Liver (tissue), 8 donors: ENCODE measurements at regions not wholly inside any gene's neighbourhood (a gene's known extent, or its start where the extent isn't known, plus 50 kb on each side); places are given as distances from the start of the nearest gene placed in this dataset.

Source experiments
- DNase-seq: peaks from one replicate; pipeline ENCODE4 v3.0.0-alpha.2; 2017; ENCODE audit warnings: low spot score
- H3K27ac ChIP-seq, 2 donors: one replicate each; pipeline ENCODE4 v1.7.0; 2013; ENCODE audit warnings: inconsistent platforms in 2 of 2, low read length in 2 of 2, control low read depth in 1 of 2, low read depth in 1 of 2, mild to moderate bottlenecking in 1 of 2
- H3K27me3 ChIP-seq, 4 donors: one replicate each; pipeline versions ENCODE4 v1.6.1 to v1.7.0; 2013; ENCODE audit warnings: low read length in 3 of 4, inconsistent platforms in 1 of 4, mild to moderate bottlenecking in 1 of 4, moderate library complexity in 1 of 4; ENCODE audit not compliant: control insufficient read depth in 4 of 4, insufficient read depth in 4 of 4
- H3K36me3 ChIP-seq, 4 donors: one replicate each; pipeline versions ENCODE4 v1.6.1 to v1.7.0; 2013; ENCODE audit warnings: low read length in 3 of 4, mild to moderate bottlenecking in 3 of 4, low read depth in 1 of 4, moderate library complexity in 1 of 4; ENCODE audit not compliant: control insufficient read depth in 4 of 4, insufficient read depth in 3 of 4
- H3K4me1 ChIP-seq, 4 donors: one replicate each; pipeline versions ENCODE4 v1.6.1 to v1.7.0; 2013; ENCODE audit warnings: low read length in 3 of 4, mild to moderate bottlenecking in 3 of 4, moderate library complexity in 1 of 4; ENCODE audit not compliant: control insufficient read depth in 4 of 4, insufficient read depth in 4 of 4
- H3K4me3 ChIP-seq, 3 donors: one replicate each; pipeline versions ENCODE4 v1.6.1 to v1.7.0; 2013; ENCODE audit warnings: low read length in 3 of 3, control low read depth in 1 of 3, low read depth in 1 of 3, mild to moderate bottlenecking in 1 of 3
- H3K9ac ChIP-seq, 2 donors: one replicate each; pipeline ENCODE4 v1.7.0; 2013; ENCODE audit warnings: low read length in 2 of 2, mild to moderate bottlenecking in 2 of 2, moderate library complexity in 2 of 2, control low read depth in 1 of 2, low read depth in 1 of 2
- H3K9me3 ChIP-seq, 4 donors: one replicate each; pipeline versions ENCODE4 v1.6.1 to v1.7.0; 2013; ENCODE audit warnings: low read length in 3 of 4; ENCODE audit not compliant: control insufficient read depth in 4 of 4
- FOXA1 ChIP-seq: IDR thresholded peaks from 2 replicates; pipeline ENCODE4 v1.6.1; 2016; ENCODE audit warnings: antibody characterized with exemption
- FOXA2 ChIP-seq: IDR thresholded peaks from 2 replicates; pipeline ENCODE4 v1.6.1; 2016; ENCODE audit warnings: antibody characterized with exemption
- GABPA ChIP-seq, 2 donors: IDR thresholded peaks in 1 of 2; conservative IDR thresholded peaks in 1 of 2; 2 replicates each; pipeline ENCODE4 v1.6.1; 2016; ENCODE audit warnings: antibody characterized with exemption in 2 of 2, mild to moderate bottlenecking in 1 of 2, moderate library complexity in 1 of 2
- HNF4A ChIP-seq, 2 donors: conservative IDR thresholded peaks; 2 replicates each; pipeline ENCODE4 v1.6.1; 2016; ENCODE audit warnings: antibody characterized with exemption in 2 of 2, mild to moderate bottlenecking in 2 of 2
- HNF4G ChIP-seq: IDR thresholded peaks from 2 replicates; pipeline ENCODE4 v1.6.1; 2016; ENCODE audit warnings: antibody characterized with exemption
- JUND ChIP-seq, 2 donors: IDR thresholded peaks; 2 replicates each; pipeline ENCODE4 v1.6.1; 2016; ENCODE audit warnings: antibody characterized with exemption in 2 of 2
- NR2F2 ChIP-seq: IDR thresholded peaks from 2 replicates; pipeline ENCODE4 v1.6.1; 2016; ENCODE audit warnings: antibody characterized with exemption
- RAD21 ChIP-seq, 2 donors: IDR thresholded peaks; 2 replicates each; pipeline ENCODE4 v1.6.1; 2016; ENCODE audit warnings: antibody characterized with exemption in 2 of 2, mild to moderate bottlenecking in 2 of 2
- RXRA ChIP-seq, 2 donors: IDR thresholded peaks; 2 replicates each; pipeline ENCODE4 v1.6.1; 2017 to 2018; ENCODE audit warnings: antibody characterized with exemption in 2 of 2, mild to moderate bottlenecking in 1 of 2
- SP1 ChIP-seq: IDR thresholded peaks from 2 replicates; pipeline ENCODE4 v1.6.1; 2018; ENCODE audit warnings: antibody characterized with exemption, mild to moderate bottlenecking
- TAF1 ChIP-seq: conservative IDR thresholded peaks from 2 replicates; pipeline ENCODE4 v1.6.1; 2016; ENCODE audit warnings: antibody characterized with exemption, mild to moderate bottlenecking
- YY1 ChIP-seq: IDR thresholded peaks from 2 replicates; pipeline ENCODE4 v1.6.1; 2016; ENCODE audit warnings: antibody characterized with exemption, mild to moderate bottlenecking
- WGBS: extraction: QIAGEN DNeasy Blood & Tissue Kit; methylation state at CpG from one replicate; pipeline ENCODE4 v1.1.7; 2013; 5-methylcytosine and 5-hydroxymethylcytosine counted together
- TF ChIP-seq, protein P1 (sequence below): IDR thresholded peaks from 2 replicates; pipeline ENCODE4 v1.6.1; 2016; ENCODE audit warnings: antibody characterized with exemption
- TF ChIP-seq, protein P2 (sequence below): IDR thresholded peaks from 2 replicates; pipeline ENCODE4 v1.6.1; 2016; ENCODE audit warnings: antibody characterized with exemption
- TF ChIP-seq, protein P3 (sequence below): IDR thresholded peaks from 2 replicates; pipeline ENCODE4 v1.6.1; 2016; ENCODE audit warnings: antibody characterized with exemption, mild to moderate bottlenecking
- TF ChIP-seq, protein P4 (sequence below): IDR thresholded peaks from 2 replicates; pipeline ENCODE4 v1.6.1; 2016; ENCODE audit warnings: antibody characterized with exemption
- TF ChIP-seq, protein P5 (sequence below): fragments of 150-350 bp; IDR thresholded peaks from 2 replicates; pipeline ENCODE4 v1.5.1; 2017; ENCODE audit warnings: improper control_type of control experiment, low read depth, low read length; ENCODE audit not compliant: missing input control
- donor health status: healthy.
- donor health status: healthy.
- donor health status: healthy.
- donor health status: healthy.
- donor health status: healthy.

DNA sequence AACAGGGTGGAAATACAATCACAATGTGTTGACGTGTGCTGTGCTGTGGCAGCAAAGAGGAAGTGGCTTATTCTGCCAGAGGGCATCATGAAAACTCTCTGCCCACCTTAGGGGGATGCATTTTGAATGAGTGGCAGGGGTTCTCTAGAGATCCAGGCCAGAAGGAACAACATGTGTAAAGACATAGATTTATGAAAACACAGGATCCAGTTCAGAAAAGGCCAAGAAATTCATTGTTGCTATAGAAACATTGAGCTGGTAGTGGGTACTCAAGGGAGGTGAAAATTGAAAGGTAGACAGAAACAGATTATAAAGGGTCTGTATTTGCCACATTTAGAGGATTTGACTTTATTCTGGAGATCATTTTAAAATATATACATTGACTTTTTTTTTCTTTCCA lies 417.7 kb downstream of the ENC1 start:
- Histone ChIP-seq H3K27me3 (peaks cover 0 to 2% (median 0%) of the 10 kb centered on the region in 4 donors), H3K4me1 (no peaks in the 10 kb centered on the region), H3K9me3 (no peaks in the 10 kb centered on the region), H3K4me3 (no peak overlapping the region), H3K27ac (no peak overlapping the region), H3K36me3 (no peaks in the 10 kb centered on the region), H3K9ac (no peak overlapping the region)
- TF ChIP-seq GABPA (IDR thresholded peaks at IDR 0.05 in 1 of 2, conservative IDR thresholded peaks at IDR 0.05 in 1 of 2) = no peak
- TF ChIP-seq, protein P1, sequence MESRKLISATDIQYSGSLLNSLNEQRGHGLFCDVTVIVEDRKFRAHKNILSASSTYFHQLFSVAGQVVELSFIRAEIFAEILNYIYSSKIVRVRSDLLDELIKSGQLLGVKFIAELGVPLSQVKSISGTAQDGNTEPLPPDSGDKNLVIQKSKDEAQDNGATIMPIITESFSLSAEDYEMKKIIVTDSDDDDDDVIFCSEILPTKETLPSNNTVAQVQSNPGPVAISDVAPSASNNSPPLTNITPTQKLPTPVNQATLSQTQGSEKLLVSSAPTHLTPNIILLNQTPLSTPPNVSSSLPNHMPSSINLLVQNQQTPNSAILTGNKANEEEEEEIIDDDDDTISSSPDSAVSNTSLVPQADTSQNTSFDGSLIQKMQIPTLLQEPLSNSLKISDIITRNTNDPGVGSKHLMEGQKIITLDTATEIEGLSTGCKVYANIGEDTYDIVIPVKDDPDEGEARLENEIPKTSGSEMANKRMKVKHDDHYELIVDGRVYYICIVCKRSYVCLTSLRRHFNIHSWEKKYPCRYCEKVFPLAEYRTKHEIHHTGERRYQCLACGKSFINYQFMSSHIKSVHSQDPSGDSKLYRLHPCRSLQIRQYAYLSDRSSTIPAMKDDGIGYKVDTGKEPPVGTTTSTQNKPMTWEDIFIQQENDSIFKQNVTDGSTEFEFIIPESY = no peak
- no peak for TF ChIP-seq YY1
- TF ChIP-seq FOXA1 = no peak
- no peak for TF ChIP-seq NR2F2
- TF ChIP-seq, protein P2, sequence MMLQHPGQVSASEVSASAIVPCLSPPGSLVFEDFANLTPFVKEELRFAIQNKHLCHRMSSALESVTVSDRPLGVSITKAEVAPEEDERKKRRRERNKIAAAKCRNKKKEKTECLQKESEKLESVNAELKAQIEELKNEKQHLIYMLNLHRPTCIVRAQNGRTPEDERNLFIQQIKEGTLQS = no peak
- TF ChIP-seq, protein P3, sequence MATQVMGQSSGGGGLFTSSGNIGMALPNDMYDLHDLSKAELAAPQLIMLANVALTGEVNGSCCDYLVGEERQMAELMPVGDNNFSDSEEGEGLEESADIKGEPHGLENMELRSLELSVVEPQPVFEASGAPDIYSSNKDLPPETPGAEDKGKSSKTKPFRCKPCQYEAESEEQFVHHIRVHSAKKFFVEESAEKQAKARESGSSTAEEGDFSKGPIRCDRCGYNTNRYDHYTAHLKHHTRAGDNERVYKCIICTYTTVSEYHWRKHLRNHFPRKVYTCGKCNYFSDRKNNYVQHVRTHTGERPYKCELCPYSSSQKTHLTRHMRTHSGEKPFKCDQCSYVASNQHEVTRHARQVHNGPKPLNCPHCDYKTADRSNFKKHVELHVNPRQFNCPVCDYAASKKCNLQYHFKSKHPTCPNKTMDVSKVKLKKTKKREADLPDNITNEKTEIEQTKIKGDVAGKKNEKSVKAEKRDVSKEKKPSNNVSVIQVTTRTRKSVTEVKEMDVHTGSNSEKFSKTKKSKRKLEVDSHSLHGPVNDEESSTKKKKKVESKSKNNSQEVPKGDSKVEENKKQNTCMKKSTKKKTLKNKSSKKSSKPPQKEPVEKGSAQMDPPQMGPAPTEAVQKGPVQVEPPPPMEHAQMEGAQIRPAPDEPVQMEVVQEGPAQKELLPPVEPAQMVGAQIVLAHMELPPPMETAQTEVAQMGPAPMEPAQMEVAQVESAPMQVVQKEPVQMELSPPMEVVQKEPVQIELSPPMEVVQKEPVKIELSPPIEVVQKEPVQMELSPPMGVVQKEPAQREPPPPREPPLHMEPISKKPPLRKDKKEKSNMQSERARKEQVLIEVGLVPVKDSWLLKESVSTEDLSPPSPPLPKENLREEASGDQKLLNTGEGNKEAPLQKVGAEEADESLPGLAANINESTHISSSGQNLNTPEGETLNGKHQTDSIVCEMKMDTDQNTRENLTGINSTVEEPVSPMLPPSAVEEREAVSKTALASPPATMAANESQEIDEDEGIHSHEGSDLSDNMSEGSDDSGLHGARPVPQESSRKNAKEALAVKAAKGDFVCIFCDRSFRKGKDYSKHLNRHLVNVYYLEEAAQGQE = no peak
- TF ChIP-seq, protein P4, sequence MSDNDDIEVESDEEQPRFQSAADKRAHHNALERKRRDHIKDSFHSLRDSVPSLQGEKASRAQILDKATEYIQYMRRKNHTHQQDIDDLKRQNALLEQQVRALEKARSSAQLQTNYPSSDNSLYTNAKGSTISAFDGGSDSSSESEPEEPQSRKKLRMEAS = no peak
- no peak for TF ChIP-seq SP1
- TF ChIP-seq RXRA (IDR thresholded peaks at IDR 0.05) = no peak
- TF ChIP-seq HNF4G = no peak
- no peak for TF ChIP-seq FOXA2
- no peak for TF ChIP-seq HNF4A (conservative IDR thresholded peaks at IDR 0.05)
- no peak for TF ChIP-seq JUND (IDR thresholded peaks at IDR 0.05)
- TF ChIP-seq, protein P5, sequence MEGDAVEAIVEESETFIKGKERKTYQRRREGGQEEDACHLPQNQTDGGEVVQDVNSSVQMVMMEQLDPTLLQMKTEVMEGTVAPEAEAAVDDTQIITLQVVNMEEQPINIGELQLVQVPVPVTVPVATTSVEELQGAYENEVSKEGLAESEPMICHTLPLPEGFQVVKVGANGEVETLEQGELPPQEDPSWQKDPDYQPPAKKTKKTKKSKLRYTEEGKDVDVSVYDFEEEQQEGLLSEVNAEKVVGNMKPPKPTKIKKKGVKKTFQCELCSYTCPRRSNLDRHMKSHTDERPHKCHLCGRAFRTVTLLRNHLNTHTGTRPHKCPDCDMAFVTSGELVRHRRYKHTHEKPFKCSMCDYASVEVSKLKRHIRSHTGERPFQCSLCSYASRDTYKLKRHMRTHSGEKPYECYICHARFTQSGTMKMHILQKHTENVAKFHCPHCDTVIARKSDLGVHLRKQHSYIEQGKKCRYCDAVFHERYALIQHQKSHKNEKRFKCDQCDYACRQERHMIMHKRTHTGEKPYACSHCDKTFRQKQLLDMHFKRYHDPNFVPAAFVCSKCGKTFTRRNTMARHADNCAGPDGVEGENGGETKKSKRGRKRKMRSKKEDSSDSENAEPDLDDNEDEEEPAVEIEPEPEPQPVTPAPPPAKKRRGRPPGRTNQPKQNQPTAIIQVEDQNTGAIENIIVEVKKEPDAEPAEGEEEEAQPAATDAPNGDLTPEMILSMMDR = no peak
- no peak for TF ChIP-seq TAF1
- TF ChIP-seq RAD21 (IDR thresholded peaks at IDR 0.05) = no peak
- no peak for DNase-seq
- WGBS = 84% methylated on average over 1 of the region's 1 CpG

DNA sequence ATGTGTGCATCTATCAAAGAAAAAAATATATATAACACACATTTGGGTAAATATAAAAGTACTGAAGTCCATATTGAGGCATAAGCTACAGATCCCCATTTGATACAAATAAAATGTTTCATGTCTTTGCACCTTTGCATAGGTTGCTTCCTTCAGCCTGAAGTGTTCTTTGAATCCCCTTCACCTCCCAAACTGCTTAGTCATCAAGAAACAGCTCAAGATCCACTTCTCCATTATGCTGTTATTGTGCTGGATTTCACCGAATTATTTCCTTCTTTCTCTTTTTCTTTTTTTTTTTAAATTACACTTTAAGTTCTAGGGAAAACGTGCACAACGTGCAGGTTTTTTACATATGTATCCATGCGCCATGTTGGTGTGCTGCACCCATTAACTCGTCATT lies 419.1 kb downstream of the ENC1 start:
- no peak overlapping the region for H3K27ac ChIP-seq
- H3K4me3 ChIP-seq = no peak overlapping the region
- no peaks in the 10 kb centered on the region for H3K9me3 ChIP-seq
- 83% methylated on average over 5 of the region's 5 CpGs for WGBS
- H3K36me3 ChIP-seq = no peaks in the 10 kb centered on the region
- no peak overlapping the region for H3K9ac ChIP-seq
- no peak for DNase-seq
- peaks cover 0 to 2% (median 0%) of the 10 kb centered on the region in 4 donors for H3K27me3 ChIP-seq
- H3K4me1 ChIP-seq = no peaks in the 10 kb centered on the region
- no peak for TF ChIP-seq TAF1
- TF ChIP-seq HNF4A (conservative IDR thresholded peaks at IDR 0.05) = no peak
- no peak for TF ChIP-seq HNF4G
- TF ChIP-seq RAD21 (IDR thresholded peaks at IDR 0.05) = no peak
- no peak for TF ChIP-seq SP1
- TF ChIP-seq RXRA (IDR thresholded peaks at IDR 0.05) = no peak
- TF ChIP-seq JUND (IDR thresholded peaks at IDR 0.05) = no peak
- TF ChIP-seq, protein P5 = no peak
- TF ChIP-seq FOXA2 = no peak
- TF ChIP-seq, protein P3 = no peak
